SK-N-SH (cell line): ENCODE measurements at regions not wholly inside any gene's neighbourhood (a gene's known extent, or its start where the extent isn't known, plus 50 kb on each side); places are given as distances from the start of the nearest gene placed in this dataset.
A peak's percentile ranks its signal among the peaks of the same experiment; 100 is the strongest.

ENCODE experiments used
- CTCF ChIA-PET: fragments of 300-600, 350-600 bp; formaldehyde crosslinking; extraction: SDS; loops from one replicate; lab custom pipeline; 2021; lab: Yijun Ruan, JAX
- POLR2A ChIA-PET: fragments of 350-600 bp; sonication (Branson Sonifier 250); formaldehyde crosslinking; extraction: SDS; loops from one replicate; lab custom pipeline; 2020; ENCODE audit warnings: antibody characterized with exemption, inconsistent platforms; lab: Yijun Ruan, JAX
- DNase-seq: peaks from one replicate; pipeline ENCODE4 v3.0.0; 2012
- H2AFZ ChIP-seq: fragments of 200-600 bp; sonication (generic); 2 replicates; pipeline ENCODE4 v1.8.1; 2016; ENCODE audit warnings: antibody characterized with exemption, mild to moderate bottlenecking, low read depth
- H3F3A ChIP-seq: fragments of 200-600 bp; sonication (generic); replicated peaks from 2 replicates; pipeline ENCODE3; 2016; ENCODE audit warnings: antibody characterized with exemption, mild to moderate bottlenecking; ENCODE audit not compliant: insufficient read depth
- H3K27ac ChIP-seq, 2 experiments: fragments of 200-500 bp in 1 of 2; fragments of 200-600 bp in 1 of 2; sonication (Bioruptor generic) in 1 of 2; sonication (generic), shearing (Covaris generic) in 1 of 2; 2 replicates each; pipeline versions ENCODE4 v1.5.1 to v1.6.1; 2014 to 2016; ENCODE audit warnings: low read depth in 2 of 2, inconsistent platforms in 1 of 2, low read length in 1 of 2, mild to moderate bottlenecking in 1 of 2, mixed read lengths in 1 of 2
- H3K27me3 ChIP-seq: fragments of 200-600 bp; sonication (generic), shearing (Covaris generic); 2 replicates; pipeline ENCODE4 v1.6.1; 2016; ENCODE audit warnings: mixed run types; ENCODE audit not compliant: insufficient read depth
- H3K36me3 ChIP-seq, 2 experiments: fragments of 200-500 bp in 1 of 2; fragments of 200-600 bp in 1 of 2; sonication (Bioruptor generic) in 1 of 2; sonication (generic) in 1 of 2; replicated peaks in 1 of 2; 2 replicates each; pipeline versions ENCODE3 to v1.5.1; 2014 to 2016; ENCODE audit warnings: low read length in 1 of 2, mild to moderate bottlenecking in 1 of 2; ENCODE audit not compliant: insufficient read depth in 2 of 2, control insufficient read depth in 1 of 2
- H3K4me1 ChIP-seq, 2 experiments: fragments of 200-500 bp in 1 of 2; fragments of 200-600 bp in 1 of 2; sonication (Bioruptor generic) in 1 of 2; sonication (generic), shearing (Covaris generic) in 1 of 2; 2 replicates each; pipeline versions ENCODE4 v1.5.1 to v1.6.1; 2014 to 2016; ENCODE audit warnings: low read depth in 1 of 2, low read length in 1 of 2, mixed run types in 1 of 2; ENCODE audit not compliant: insufficient read depth in 2 of 2, control insufficient read depth in 1 of 2
- H3K4me2 ChIP-seq: fragments of 200-600 bp; sonication (generic), shearing (Covaris generic); 2 replicates; pipeline ENCODE4 v1.6.1; 2017; ENCODE audit warnings: mixed run types
- H3K4me3 ChIP-seq, 2 experiments: fragments of 200-500 bp in 1 of 2; fragments of 200-600 bp in 1 of 2; sonication (Bioruptor generic) in 1 of 2; sonication (generic), shearing (Covaris generic) in 1 of 2; 2 replicates each; pipeline versions ENCODE4 v1.5.1 to v1.8.1; 2014 to 2016; ENCODE audit warnings: low read depth in 2 of 2, inconsistent platforms in 1 of 2, low read length in 1 of 2, mild to moderate bottlenecking in 1 of 2, mixed read lengths in 1 of 2, moderate library complexity in 1 of 2
- H3K79me2 ChIP-seq: fragments of 200-600 bp; sonication (generic); 2 replicates; pipeline ENCODE4 v1.8.1; 2017; ENCODE audit warnings: mild to moderate bottlenecking; ENCODE audit not compliant: insufficient read depth
- H3K9ac ChIP-seq: fragments of 200-600 bp; sonication (generic); 2 replicates; pipeline ENCODE4 v1.6.1; 2017; ENCODE audit warnings: mixed run types
- H3K9me2 ChIP-seq: fragments of 200-600 bp; sonication (generic); 2 replicates; pipeline ENCODE4 v1.6.1; 2017; ENCODE audit warnings: mixed run types
- H3K9me3 ChIP-seq: fragments of 200-600 bp; sonication (generic); 2 replicates; pipeline ENCODE4 v1.6.1; 2017; ENCODE audit warnings: mixed run types, mild to moderate bottlenecking, moderate library complexity
- H4K20me1 ChIP-seq: fragments of 200-600 bp; sonication (generic); 2 replicates; pipeline ENCODE4 v1.6.1; 2017; ENCODE audit warnings: mild to moderate bottlenecking, mixed run types; ENCODE audit not compliant: insufficient read depth
- CHD2 ChIP-seq: fragments of 150-350 bp; IDR thresholded peaks from 2 replicates; pipeline ENCODE4 v1.6.1; 2018; ENCODE audit warnings: low read length; ENCODE audit not compliant: partially characterized antibody
- ELF1 ChIP-seq: IDR thresholded peaks from 2 replicates; pipeline ENCODE4 v1.4.0; 2012
- EP300 ChIP-seq, 2 experiments: IDR thresholded peaks; 2 replicates each; pipeline versions ENCODE4 v1.4.0 to v1.6.1; 2012; ENCODE audit warnings: borderline replicate concordance in 1 of 2, low read depth in 1 of 2, low read length in 1 of 2
- EZH2phosphoT487 ChIP-seq: fragments of 200-600 bp; sonication (generic); IDR thresholded peaks from 2 replicates; pipeline ENCODE4 v1.6.1; 2017; ENCODE audit warnings: low read depth, mixed run types, mild to moderate bottlenecking, antibody characterized with exemption, moderate library complexity, borderline replicate concordance
- FOXM1 ChIP-seq: IDR thresholded peaks from 2 replicates; pipeline ENCODE4 v1.4.0; 2012; ENCODE audit warnings: low read depth, mild to moderate bottlenecking
- GABPA ChIP-seq: IDR thresholded peaks from 2 replicates; pipeline ENCODE4 v1.4.0; 2012; ENCODE audit warnings: low read depth, mild to moderate bottlenecking
- GATA2 ChIP-seq: sonication (generic); formaldehyde crosslinking; IDR thresholded peaks from 2 replicates; pipeline ENCODE4 v1.5.0; 2020; ENCODE audit warnings: mild to moderate bottlenecking, missing genetic modification reagents
- IRF3 ChIP-seq: fragments of 150-350 bp; IDR thresholded peaks from 2 replicates; pipeline ENCODE4 v1.6.1; 2016; ENCODE audit warnings: mild to moderate bottlenecking, low read depth, low read length
- JUND ChIP-seq: IDR thresholded peaks from 2 replicates; pipeline ENCODE4 v1.4.0; 2012
- MAX ChIP-seq: IDR thresholded peaks from 2 replicates; pipeline ENCODE4 v1.4.0; 2012; ENCODE audit warnings: low read depth
- MEF2A ChIP-seq: IDR thresholded peaks from 2 replicates; pipeline ENCODE4 v1.4.0; 2012; ENCODE audit warnings: low read depth, borderline replicate concordance
- MXI1 ChIP-seq: IDR thresholded peaks from 2 replicates; pipeline ENCODE4 v1.6.1; 2012; ENCODE audit warnings: mild to moderate bottlenecking, low read depth, low read length, improper control_type of control experiment
- NFIC ChIP-seq: IDR thresholded peaks from 2 replicates; pipeline ENCODE4 v1.4.0; 2012; ENCODE audit warnings: borderline replicate concordance
- PBX3 ChIP-seq: IDR thresholded peaks from 2 replicates; pipeline ENCODE4; 2012
- RAD21 ChIP-seq: IDR thresholded peaks from 2 replicates; pipeline ENCODE4 v1.6.1; 2012; ENCODE audit warnings: mild to moderate bottlenecking, low read length
- RFX5 ChIP-seq: IDR thresholded peaks from 2 replicates; pipeline ENCODE4 v1.6.1; 2012; ENCODE audit warnings: mild to moderate bottlenecking, improper control_type of control experiment, low read length
- RXRA ChIP-seq: IDR thresholded peaks from 2 replicates; pipeline ENCODE4 v1.4.0; 2012; ENCODE audit warnings: low read depth, mild to moderate bottlenecking, borderline replicate concordance
- TAF1 ChIP-seq: IDR thresholded peaks from 2 replicates; pipeline ENCODE4 v1.6.1; 2012; ENCODE audit warnings: low read depth, mild to moderate bottlenecking, low read length, moderate library complexity, borderline replicate concordance
- TEAD4 ChIP-seq: IDR thresholded peaks from 2 replicates; pipeline ENCODE4 v1.4.0; 2012; ENCODE audit warnings: mild to moderate bottlenecking, borderline replicate concordance; ENCODE audit not compliant: insufficient read depth
- USF1 ChIP-seq: IDR thresholded peaks from 2 replicates; pipeline ENCODE4 v1.4.0; 2012; ENCODE audit warnings: low read depth, borderline replicate concordance
- WGBS: methylation state at CpG from one replicate; pipeline ENCODE4 v1.1.6; 2017; ENCODE audit warnings: low lambda C conversion rate; 5-methylcytosine and 5-hydroxymethylcytosine counted together

- no peaks in the 10 kb centered on the region for H3K9me2 ChIP-seq
- H3K9ac ChIP-seq, result no peak overlapping the region
- H2AFZ ChIP-seq, result no peak overlapping the region
- H3K4me2 ChIP-seq, result no peak overlapping the region
- TF ChIP-seq MEF2A (no peak), RXRA (no peak), EZH2phosphoT487 (no peak), GATA2 (peak; percentile 54; the same call in 1 of the 2 replicates), EP300 (IDR thresholded peaks at IDR 0.05; ENCODE audit: borderline replicate concordance in 1 of 2, low read depth in 1 of 2, low read length in 1 of 2) (peak in 1 of 2 experiments; percentile 13; a peak in 1 of 4 replicates)
- H3K27ac ChIP-seq, result no peak overlapping the region
- no peaks in the 10 kb centered on the region for H3K27me3 ChIP-seq
- ChIA-PET POLR2A (no interaction called here), CTCF (no interaction called here)
- no peaks in the 10 kb centered on the region for H4K20me1 ChIP-seq
- WGBS, result 19% methylated on average over 2 of the region's 2 CpGs
- H3K79me2 ChIP-seq, result no peaks in the 10 kb centered on the region
- peak; percentile 7 for DNase-seq
- H3K36me3 ChIP-seq, result no peaks in the 10 kb centered on the region
- H3F3A ChIP-seq, result no peaks in the 10 kb centered on the region
- H3K4me1 ChIP-seq, result no peaks in the 10 kb centered on the region
- no peak overlapping the region for H3K4me3 ChIP-seq
- no peaks in the 10 kb centered on the region; the same call in 1 of the 2 replicates for H3K9me3 ChIP-seq
These were observed 1162.1 kb upstream of the SEMA6A start for GRCh38 chr5:117736698-117737097.

- CTCF ChIA-PET, result no interaction called here
- POLR2A ChIA-PET, result no interaction called here
- no peaks in the 10 kb centered on the region for H3K27me3 ChIP-seq
- WGBS, result 33% methylated on average over 4 of the region's 4 CpGs
- H3F3A ChIP-seq, result no peaks in the 10 kb centered on the region
- no peak overlapping the region for H3K9ac ChIP-seq
- no peaks in the 10 kb centered on the region for H3K9me2 ChIP-seq
- no peak overlapping the region for H3K27ac ChIP-seq
- H4K20me1 ChIP-seq, result no peaks in the 10 kb centered on the region
- no peaks in the 10 kb centered on the region for H3K36me3 ChIP-seq
- no peak overlapping the region for H2AFZ ChIP-seq
- H3K4me2 ChIP-seq, result no peak overlapping the region
- no peak for DNase-seq
- no peaks in the 10 kb centered on the region for H3K9me3 ChIP-seq
- H3K79me2 ChIP-seq, result no peaks in the 10 kb centered on the region
- H3K4me3 ChIP-seq, result no peak overlapping the region
- no peaks in the 10 kb centered on the region for H3K4me1 ChIP-seq
- TF ChIP-seq RAD21, result no peak
- no peak for TF ChIP-seq RXRA
- no peak for TF ChIP-seq EP300 (IDR thresholded peaks at IDR 0.05; ENCODE audit: borderline replicate concordance in 1 of 2, low read depth in 1 of 2, low read length in 1 of 2)
- TF ChIP-seq PBX3, result no peak
These were observed 1159.4 kb upstream of the SEMA6A start for GRCh38 chr5:117734056-117734455.

- H3K27me3 ChIP-seq, result no peaks in the 10 kb centered on the region
- no peaks in the 10 kb centered on the region for H3F3A ChIP-seq
- no peak overlapping the region for H3K9ac ChIP-seq
- H3K4me1 ChIP-seq, result no peaks in the 10 kb centered on the region
- no peaks in the 10 kb centered on the region for H3K79me2 ChIP-seq
- no peak overlapping the region for H3K4me3 ChIP-seq
- H3K9me3 ChIP-seq, result no peaks in the 10 kb centered on the region
- WGBS, result 33% methylated on average over 2 of the region's 2 CpGs
- ChIA-PET CTCF (no interaction called here), POLR2A (no interaction called here)
- H3K36me3 ChIP-seq, result no peaks in the 10 kb centered on the region
- H3K9me2 ChIP-seq, result no peaks in the 10 kb centered on the region
- H3K4me2 ChIP-seq, result no peak overlapping the region
- H2AFZ ChIP-seq, result no peak overlapping the region
- H3K27ac ChIP-seq, result no peak overlapping the region
- no peak for DNase-seq
- H4K20me1 ChIP-seq, result no peaks in the 10 kb centered on the region
- TF ChIP-seq TAF1 (no peak), CHD2 (no peak), FOXM1 (no peak), IRF3 (no peak), RAD21 (no peak), TEAD4 (no peak), MXI1 (no peak), MAX (no peak), JUND (no peak), USF1 (no peak), RXRA (no peak), GABPA (no peak), ELF1 (no peak), RFX5 (no peak), NFIC (no peak)
These were observed 1158.4 kb upstream of the SEMA6A start for GRCh38 chr5:117733051-117733450.
